ENCODE measurements at regions not wholly inside any gene's neighbourhood (a gene's known extent, or its start where the extent isn't known, plus 50 kb on each side); places are given as distances from the start of the nearest gene placed in this dataset.

DNA sequence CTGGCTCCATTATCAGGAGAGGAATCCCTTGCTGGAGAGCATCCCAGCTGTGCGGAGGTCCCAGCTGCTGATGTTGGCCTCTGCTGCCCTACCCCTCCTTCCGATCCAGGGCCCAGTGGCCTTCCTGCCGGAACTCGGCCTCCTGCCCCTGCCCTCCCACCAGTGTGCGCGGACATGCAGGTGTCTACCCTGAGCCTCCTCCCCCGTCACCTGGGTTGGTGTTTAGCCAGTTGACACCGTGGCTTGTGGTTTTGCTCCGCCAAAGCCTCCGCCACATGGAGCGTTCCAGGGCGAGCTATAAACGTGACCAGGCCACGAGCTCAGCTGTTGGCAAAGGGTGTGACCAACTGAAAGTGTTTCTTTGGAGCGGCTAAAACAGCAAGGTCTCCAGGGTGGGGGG is 1104.3 kb downstream of the BCL11B start:
- no peak for DNase-seq (ENCODE audit: low spot score)

DNA sequence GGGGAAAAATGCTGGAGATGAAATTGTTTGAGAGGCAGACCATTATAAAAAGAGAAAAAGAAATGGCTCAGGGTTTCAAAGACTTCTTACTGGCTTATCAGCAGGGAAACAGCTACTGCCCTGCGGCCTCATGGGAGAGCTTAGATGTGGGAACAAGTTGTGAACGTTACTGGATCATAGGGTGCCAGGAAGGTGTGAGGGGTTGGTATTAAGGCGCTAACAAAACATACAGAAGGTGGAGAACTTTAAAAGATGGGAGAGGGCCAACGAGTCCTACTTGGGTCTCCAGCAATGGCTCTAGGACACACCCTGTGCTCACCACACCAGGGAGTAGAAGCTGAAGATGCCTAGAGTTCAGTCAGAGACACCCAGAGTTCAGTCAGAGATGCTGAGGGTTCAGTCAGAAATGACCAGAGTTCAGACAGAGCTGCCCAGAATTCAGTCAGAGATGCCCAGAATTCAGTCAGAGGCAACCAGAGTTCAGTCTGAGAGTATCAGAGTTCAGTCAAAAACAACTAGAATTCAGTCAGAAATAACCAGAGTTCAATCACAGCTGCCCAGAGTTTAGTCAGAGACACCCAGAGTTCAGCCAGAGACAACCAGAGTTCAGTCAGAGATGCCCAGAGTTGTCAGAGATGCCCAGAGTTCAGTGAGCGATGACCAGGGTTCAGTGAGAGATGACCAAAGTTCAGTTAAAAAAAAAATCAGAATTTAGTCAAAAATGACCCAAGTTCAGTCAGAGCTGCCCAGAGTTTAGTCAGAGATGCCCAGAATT is 1103.6 kb downstream of the BCL11B start:
- DNase-seq (ENCODE audit: low spot score), result no peak

DNA sequence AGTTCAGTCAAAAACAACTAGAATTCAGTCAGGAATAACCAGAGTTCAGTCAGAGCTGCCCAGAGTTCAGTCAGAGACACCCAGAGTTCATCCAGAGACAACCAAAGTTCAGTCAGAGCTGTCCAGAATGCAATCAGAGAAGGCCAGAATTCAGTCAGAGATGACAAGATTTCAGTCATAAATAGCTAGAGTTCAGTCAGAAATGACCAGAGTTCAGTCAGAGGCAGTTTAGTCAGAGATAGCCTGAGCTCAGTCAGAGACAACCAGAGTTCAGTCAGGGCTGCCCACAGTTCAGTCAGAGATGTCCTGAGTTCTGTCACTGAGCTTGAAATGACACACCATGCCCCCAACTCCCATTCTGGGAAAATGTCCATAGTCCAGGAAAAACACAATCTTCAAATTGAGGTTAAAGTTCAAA is 1102.8 kb downstream of the BCL11B start:
- no peak for DNase-seq (ENCODE audit: low spot score)

DNA sequence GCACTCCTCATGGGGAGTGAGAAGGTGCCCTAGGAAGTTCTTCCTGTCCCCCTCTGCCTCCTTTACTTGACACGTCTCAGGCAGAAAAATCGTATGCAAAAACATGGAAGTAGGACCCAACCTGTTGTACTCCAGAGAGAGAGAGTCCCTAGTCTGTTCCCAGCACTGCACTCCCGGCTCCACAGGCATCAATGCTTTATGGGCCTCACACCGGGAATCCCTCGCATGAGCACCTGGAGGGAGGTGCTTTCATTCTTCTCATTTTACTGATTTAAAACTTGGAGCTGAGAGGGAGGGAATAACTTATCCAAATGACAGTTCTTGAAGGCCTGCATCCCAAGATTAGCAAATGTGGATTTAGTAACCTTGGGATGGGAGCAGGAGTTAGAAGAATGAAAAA is 1101.4 kb downstream of the BCL11B start:
- DNase-seq (ENCODE audit: low spot score), result no peak

DNA sequence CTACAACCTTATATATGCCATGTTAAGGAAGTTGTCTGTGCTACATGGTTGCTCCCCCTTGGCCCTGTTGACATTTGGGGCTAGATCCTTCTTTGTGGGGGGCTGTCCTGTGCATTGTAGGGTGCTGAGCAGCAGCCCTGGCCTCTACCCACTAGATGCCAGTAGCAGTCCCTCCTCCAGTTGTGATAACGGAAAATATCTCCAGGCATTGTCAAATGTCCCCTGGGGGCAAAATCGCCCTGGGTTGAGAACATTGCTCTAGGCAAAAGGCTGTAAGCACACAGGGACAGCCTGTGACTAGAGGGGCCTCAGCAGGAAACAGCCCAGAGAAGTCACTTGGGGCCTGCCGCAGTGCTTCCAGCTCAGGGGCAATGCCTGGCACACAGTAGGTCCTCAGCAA is 1100.3 kb downstream of the BCL11B start:
- DNase-seq (ENCODE audit: low spot score), result no peak

DNA sequence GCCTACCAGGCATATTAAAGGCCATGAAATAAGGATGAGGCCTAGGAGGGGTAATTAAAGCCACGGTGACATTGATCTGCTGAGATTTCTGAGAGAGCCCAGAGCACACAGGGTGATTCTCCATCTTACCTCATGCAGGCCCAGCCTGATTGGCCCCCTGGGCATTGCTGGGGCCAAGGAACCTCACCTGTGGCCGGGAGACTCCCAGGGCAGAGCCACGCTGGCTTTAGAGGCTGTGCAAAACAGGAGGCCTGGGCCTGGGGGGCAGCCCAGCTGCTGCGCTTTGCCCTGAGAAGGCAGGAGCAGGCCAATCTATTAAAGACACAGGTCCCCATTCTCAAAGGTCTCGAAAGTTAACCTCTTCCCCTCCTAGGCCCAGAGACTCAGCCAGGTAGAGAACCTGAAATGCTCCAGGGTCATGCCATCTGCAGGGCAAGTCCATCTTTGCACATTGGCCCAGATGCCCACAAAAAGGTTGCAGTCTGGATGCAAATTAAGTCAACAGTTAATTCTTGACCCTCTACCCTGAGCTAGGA is 1099.7 kb downstream of the BCL11B start:
- no peak for DNase-seq (ENCODE audit: low spot score)

DNA sequence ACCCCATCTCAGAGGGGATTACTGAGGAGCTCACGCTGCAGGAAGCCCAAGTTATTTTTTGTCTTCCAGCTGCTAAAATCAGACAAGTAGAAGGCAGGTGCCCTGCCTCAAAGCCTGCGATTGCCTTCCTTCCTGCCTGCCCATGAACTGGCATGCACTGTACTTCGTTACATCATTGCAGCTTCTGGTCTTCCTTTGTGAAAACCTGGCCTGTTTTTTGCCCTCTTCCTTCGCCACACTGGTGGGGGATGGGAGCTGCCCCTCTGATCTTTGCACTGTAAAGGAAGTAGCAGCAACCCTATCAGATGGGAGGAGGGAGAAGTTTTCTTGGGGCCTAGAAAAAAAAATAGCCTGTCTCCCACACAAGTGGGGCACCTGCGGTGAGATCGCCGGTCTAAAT is 1098.7 kb downstream of the BCL11B start:
- DNase-seq (ENCODE audit: low spot score), result no peak

DNA sequence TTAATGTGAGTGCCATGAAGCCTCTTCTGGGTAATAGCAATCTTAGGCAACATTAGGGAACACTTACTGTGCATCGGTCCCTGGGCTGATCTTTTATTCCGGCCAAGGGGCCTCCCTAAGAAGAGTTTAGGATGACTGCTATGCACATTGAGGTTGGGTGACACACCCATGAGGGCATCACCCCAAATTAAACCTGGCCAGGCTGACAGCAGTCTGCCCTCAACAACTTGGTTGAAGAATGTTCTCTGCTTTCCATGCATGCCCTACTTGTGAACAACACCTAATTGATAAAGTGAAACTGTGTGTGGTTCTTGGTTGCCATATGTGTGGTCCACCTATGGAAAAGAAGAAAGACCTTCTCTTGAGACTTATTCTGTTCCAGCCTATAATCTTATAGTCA is 1098.0 kb downstream of the BCL11B start:
- no peak for DNase-seq (ENCODE audit: low spot score)

DNA sequence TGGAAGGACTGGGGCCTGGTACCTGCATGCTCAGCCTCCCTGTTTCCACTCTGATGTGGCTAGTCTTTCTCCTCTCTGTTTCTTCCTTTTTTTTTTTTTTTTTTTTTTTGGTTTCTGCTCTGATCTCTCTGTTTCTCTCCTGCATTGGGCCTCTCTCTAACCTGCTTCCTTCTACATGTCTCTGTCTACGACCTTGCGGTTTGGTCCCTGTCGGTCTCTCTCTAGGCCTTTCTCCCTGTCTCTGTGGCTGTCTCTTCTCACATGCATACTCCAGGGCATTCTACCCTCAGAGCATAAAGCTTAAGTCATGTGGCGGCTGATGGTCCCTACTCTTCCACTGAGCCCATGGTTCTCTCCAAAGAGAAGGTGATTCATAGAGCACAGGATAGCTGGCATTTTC is 1096.6 kb downstream of the BCL11B start:
- DNase-seq (ENCODE audit: low spot score), result no peak

DNA sequence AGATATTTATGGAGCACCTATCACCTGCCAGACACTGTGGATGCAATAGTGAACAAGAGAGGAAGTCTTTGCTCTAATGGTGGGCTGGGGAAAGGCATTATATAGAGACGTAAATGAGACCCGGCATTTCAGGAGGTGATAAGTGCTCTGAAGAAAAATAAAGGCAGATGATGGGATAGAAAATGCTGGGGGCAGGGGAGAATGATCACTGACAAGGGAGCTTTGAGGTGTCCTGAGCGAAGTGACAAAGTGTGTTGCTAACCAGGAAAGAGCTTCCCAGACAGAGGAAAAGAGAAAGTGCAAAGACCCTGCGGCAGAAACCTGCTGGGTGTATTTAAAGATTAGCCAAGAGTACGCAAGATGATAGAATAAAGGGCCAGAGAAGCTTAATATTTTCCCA is 1096.1 kb downstream of the BCL11B start:
- no peak for DNase-seq (ENCODE audit: low spot score)

DNA sequence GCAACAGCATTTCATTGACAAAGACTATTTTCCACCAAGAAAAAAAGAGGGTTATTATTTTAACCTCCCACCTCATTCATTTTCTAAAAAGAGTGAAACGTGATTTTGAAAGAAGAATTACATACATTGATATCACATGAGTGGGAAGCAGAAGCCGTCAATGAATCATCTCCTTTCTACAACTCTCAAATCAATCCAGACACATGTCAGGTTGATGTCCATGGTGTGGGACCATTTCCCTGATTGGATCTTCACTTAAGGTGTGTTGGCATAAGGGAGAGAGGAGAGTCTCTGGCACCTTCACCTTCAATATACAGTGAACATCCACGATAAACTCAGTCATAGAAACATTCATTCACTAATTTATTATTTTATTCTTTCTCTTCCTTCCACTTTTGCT is 1095.1 kb downstream of the BCL11B start:
- DNase-seq (ENCODE audit: low spot score), result no peak

DNA sequence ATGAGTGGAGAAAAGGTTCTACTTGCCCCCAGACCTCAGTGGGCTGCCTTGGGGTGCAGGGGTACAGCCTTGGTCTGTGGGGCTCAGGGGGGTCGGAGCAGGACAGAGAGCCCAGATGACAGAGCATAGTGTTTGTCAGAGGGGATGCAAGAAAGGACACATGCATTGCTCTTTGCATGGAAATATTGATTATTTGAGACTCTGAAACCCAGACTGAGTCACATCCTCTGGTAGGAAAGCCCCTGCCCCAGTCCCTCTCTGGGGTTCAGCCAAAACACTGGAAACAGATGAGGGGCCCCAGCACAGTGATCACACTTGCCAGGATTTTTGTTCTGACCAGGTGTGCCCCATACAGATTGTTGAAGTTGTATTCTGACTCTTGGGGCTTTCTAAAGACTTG is 1094.4 kb downstream of the BCL11B start:
- no peak for DNase-seq (ENCODE audit: low spot score)

DNA sequence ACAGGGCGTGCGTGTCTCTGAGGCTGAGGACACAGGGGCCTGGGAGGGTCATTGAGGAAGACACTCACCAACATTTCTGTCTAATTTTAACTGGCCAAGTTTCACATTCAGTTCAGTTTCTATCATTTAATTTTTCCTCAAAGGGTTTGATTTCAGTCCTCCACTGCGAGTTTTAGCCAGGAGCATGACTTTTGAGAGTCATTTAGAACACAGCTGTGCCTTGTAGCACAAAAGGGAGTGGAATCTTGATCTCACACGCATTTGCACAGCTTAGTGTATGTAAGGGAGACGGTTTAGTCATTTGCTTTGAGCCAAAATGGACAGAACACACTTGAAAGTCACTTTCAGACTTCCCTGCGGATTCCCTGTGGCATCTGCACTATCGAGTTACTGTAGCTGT is 1090.8 kb downstream of the BCL11B start:
- no peak for DNase-seq (ENCODE audit: low spot score)

DNA sequence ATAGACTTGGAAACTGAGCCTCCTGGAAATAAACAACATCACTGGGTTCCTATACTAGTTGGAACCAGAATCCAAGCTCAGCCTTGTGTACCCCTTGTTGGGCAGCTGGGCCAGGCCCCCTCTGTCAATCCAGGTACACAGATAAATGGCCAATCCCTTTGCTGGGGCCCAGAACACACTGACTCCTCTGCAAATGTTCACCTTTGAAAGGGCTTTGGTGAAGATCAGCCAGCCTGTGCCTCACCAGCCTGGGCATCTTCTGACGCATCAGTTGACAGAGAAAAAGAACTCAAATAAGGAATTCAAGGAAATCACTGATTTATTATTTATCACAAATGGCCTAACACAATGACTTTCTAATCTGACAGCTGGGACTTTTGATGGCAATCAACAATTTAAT is 1090.2 kb downstream of the BCL11B start:
- DNase-seq (ENCODE audit: low spot score), result no peak

DNA sequence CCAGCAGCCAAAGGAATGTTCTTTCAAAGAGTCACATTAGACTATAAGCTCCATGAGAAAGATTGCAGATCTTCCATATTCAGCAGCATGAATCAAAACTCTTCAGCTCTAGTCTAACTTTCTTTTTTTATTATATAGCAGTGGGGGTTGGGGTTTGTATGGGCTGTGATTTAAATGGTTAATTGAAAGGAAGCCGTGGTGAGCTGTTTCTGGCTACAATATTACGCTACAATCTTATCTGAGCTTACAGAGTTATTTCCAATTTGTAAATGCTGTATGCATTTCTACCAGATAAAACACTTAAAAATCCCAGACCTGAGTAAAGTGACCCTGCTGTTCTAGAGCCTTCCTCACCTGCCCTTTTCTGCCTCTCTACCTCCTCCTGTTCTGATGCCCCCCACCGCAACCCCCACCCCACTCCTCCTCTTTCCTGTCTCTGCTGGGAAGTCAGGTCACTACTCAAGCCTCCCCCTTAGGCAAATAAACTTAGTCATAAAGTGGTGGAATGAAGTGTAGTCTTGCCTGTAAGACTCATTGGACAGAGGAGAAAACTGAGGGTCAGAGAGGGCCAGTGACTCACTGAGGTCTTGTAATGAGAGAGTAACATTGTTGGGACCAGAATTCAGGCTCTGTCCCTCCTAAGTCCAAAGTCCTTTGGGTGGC is 1089.5 kb downstream of the BCL11B start:
- DNase-seq (ENCODE audit: low spot score), result no peak

DNA sequence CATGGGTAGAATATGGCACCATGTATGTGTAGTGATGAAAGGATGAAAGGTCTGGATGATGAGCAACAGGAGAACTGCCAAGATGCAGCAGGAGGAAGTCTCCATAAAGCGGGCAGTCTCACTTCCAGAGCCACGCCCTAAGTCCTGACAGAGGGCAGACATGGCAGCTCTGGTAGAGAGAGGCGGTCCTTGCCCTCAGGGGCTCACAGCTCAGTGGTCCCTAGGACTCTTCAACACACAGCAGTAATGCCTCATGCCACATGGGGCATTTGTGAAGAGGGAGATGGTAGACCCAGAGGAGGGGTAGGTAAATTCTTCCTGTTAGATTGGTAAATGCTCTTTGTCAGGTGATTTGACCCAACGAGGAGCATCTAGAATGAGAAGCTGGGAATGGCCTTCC is 1088.4 kb downstream of the BCL11B start:
- no peak for DNase-seq (ENCODE audit: low spot score)

DNA sequence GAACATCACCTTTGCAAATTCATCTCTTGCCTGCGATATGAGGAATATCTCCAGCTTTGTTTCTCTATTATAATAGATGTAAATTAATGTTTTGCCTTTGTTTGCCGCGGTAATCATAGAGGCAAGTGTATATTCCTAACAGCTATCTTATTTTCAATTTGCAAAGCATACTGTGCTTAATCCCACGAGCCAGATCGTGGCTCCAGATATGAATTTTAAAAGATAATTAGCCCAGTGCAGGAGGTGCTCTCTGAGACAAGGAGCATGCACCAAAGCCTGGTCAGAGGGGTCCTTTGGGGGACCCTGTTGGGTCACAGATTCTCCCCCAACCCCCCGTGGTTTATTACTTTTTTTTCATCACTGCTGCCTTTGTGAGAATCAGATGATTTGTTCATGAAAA is 1087.5 kb downstream of the BCL11B start:
- DNase-seq (ENCODE audit: low spot score), result no peak

DNA sequence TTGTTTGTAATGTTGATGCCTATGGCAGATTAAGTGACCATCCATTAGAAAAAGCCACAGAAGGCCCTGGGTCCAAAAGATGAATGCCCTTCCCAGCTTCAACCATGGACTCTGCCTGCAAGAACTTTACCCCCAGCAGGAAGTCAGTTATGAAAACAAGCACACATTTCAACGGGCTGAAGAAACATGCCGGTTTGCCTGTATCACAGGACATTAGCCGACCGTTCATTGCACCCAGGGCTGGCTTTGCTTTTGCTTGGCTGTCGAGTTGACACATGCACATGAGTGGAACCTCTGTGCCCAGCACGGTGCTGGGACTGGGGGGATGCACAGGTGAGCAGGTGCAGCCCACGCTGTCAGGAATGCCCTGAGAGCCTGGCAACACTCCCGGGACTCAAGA is 1087.0 kb downstream of the BCL11B start:
- DNase-seq (ENCODE audit: low spot score), result no peak

DNA sequence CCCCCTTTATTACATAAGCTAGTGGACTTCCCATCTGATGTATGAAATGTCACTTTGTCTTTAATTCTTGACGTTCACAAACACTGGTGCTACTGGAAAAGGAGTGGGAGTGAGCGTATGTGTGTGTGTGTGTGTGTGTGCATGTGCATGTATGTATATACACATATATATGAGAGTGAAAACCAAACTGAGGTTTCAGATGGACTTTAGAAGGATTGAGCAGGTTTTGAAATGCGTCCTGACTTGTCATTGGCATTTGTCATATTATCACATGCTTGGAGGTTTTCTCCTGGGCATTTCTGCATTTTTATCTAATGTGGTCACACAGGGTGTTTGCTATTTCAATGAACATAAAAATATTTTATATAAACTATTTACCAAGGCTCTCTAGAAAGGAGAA is 1085.9 kb downstream of the BCL11B start:
- no peak for DNase-seq (ENCODE audit: low spot score)

DNA sequence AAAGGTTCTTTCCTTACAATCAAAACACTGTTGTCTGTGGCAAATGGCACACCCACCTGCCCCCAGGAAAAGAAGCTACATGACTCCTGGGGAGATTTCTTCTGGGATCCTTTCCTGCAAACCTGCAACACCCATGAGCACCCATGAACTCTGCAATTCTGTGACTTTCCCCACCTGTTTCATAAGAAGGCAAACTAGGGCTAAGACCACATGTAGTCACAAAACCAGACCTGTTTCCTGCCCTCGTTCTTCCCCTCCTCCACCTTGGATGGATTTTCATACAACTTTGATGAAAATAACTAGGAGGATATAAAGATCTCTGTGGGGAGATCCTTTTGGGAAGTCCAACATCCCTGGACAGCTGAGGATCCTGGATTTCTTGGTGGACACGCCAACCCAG is 1084.7 kb downstream of the BCL11B start:
- DNase-seq (ENCODE audit: low spot score), result no peak

DNA sequence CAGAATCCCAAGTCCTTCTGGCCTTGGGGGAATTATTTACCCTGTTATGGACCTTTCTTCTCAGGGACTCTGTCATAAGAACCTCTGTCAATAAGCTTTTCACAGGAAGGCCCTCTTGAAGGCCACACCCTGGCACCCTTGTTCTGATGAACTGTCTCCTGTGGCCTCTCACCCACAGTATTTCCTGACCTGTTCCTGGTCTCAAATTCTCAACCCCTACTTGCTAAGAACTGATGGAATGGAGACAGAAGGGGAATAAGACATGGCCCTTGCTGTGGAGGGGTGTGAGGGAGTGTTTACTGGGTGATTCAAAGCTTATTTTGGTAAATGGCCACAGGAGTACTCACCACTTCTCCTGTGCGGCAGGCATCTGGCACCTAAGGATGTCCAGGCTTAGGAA is 1082.9 kb downstream of the BCL11B start:
- no peak for DNase-seq (ENCODE audit: low spot score)

DNA sequence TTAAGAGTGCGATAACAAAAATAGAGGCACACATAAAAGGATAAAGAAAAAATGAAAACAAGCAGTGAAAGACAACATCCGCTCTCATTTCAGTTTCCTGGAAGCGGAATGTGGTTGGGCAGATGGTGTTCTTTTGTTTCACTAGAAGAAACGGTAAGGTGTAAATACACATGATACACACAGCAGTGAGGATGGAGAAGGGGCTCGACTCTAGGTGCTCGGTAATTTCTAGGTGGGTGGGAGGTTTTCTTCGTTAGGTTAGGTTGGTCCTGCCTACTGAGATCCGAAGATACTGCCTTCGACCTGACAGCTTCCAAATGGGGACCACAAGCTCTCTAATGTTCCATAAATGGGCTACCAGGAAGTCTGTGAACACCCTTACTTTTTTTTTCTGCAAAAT is 1082.5 kb downstream of the BCL11B start:
- no peak for DNase-seq (ENCODE audit: low spot score)

DNA sequence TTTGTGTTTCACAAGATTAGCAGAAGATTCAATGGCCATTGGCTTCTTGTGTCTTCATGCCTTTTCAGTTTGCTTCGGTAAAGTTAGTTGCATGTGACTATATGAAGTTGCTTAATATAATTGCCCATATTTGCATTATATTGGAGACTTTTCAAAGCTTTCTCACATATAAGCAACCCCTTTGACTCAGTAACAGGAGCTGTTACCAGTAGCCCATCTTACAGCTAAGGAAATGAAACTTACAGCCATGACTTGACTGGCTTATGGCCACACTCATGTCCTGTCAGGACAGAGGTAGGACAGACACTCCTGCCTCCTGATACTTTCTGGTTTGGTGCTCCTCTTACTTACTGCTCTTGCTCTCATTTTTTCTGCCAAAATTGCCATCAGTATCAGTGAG is 1082.1 kb downstream of the BCL11B start:
- DNase-seq (ENCODE audit: low spot score), result no peak

DNA sequence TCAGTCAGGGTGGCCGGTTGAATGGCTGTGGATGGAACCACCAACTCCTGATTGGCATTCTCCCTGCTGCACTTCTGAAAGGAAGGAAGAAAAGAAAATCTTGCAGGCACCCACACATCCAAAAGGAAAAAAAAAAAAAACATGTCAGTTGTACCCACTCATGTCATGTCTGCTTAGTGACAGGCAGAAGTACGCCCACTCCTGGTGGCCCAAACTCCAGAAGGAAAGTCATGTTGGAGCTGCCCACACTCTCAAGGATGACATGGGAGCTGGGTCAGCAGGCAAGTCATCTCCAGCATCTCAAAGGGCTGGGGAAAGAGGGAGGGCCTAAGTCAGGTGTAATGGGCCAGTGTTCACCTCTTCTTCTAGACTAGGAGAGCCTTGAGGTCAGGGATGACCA is 1079.1 kb downstream of the BCL11B start:
- DNase-seq (ENCODE audit: low spot score), result peak; percentile 49
